ENCODE measurements at regions not wholly inside any gene's neighbourhood (a gene's known extent, or its start where the extent isn't known, plus 50 kb on each side); places are given as distances from the start of the nearest gene placed in this dataset.

DNA sequence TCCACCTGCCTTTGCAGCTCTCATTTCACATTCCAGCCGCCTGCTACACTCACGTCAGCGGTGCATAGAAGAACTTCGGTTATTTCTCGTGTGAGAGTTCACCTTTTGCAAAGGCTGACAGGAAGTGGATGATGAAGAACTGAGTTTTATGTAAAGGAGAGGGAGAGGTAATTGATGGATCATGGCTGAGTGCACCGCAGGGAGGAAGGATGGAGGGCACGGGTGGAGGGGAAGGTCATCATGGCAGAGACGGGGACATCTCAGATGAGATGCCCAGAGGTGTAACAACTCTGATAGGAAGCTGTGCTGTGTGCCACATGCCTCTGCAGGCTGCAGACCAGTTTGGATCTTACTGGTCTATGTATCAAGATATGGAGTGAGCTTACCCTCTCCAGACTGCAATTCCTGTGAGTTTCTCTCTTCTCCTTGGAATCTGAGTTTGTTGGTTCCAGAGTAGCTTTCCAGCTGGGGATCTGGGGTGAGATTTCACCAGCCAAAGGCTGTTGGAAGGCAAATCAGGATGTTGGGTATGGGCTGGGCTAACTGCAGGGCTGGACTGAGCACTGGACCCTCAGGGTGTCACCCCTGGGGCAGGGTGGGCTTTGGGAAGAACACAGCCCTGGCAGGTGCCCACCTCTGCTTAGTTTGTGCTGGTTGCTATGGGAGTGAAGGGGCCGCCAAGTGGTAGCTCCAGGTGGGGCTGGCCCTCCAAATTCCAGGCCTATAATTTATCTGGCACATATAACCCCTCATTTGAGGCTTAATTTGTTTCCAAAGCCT is 777.0 kb downstream of the KCNJ18 start:
- Histone ChIP-seq H3K27ac (no peak overlapping the region), H3K9ac (no peak overlapping the region), H4K20me1 (no peaks in the 10 kb centered on the region), H3K36me3 (no peaks in the 10 kb centered on the region), H3K4me2 (peak overlapping the region in 3 of 11 experiments; percentile 14 to 45 (median 28); a peak in 5 of 22 replicates), H3K4me3 (no peak overlapping the region), H3K4me1 (peaks cover 0 to 40% (median 17%) of the 10 kb centered on the region in 10 experiments; a peak in 14 of 20 replicates), H3K9me3 (replicated peaks in 1 of 11) (no peaks in the 10 kb centered on the region), H3K27me3 (no peaks in the 10 kb centered on the region)
- TF ChIP-seq Cebpa-rat (IDR thresholded peaks at IDR 0.05), result no peak

- Histone ChIP-seq H3K27ac (no peak overlapping the region; a peak in 1 of 22 replicates), H3K36me3 (no peaks in the 10 kb centered on the region), H3K9me3 (replicated peaks in 1 of 11) (no peaks in the 10 kb centered on the region), H3K27me3 (no peaks in the 10 kb centered on the region), H3K4me2 (peak overlapping the region in 8 of 11 experiments; percentile 44 to 68 (median 52); a peak in 13 of 22 replicates), H3K9ac (no peak overlapping the region), H3K4me3 (no peak overlapping the region), H4K20me1 (no peaks in the 10 kb centered on the region), H3K4me1 (peaks cover 0 to 40% (median 17%) of the 10 kb centered on the region in 10 experiments; a peak in 14 of 20 replicates)
- TF ChIP-seq Cebpa-rat (IDR thresholded peaks at IDR 0.05), result no peak
Observed at GRCh38 chr17:22469941-22470340, 777.6 kb downstream of the KCNJ18 start.

GRCh38 chr17:22470411-22471175 is 778.3 kb downstream of the KCNJ18 start:
- peak overlapping the region in 8 of 11 experiments; percentile 44 to 68 (median 52); a peak in 17 of 22 replicates for H3K4me2 ChIP-seq

GRCh38 chr17:22484826-22485225 is 792.5 kb downstream of the KCNJ18 start:
- Histone ChIP-seq H3K9me3 (replicated peaks in 1 of 11) (peaks cover 10 to 29% (median 17%) of the 10 kb centered on the region in 11 experiments; a peak in 21 of 22 replicates), H3K27ac (no peak overlapping the region)

More at GRCh38 chr17:22470411-22471175, 778.3 kb downstream of the KCNJ18 start:
- peaks cover 0 to 40% (median 17%) of the 10 kb centered on the region in 10 experiments; a peak in 14 of 20 replicates for H3K4me1 ChIP-seq
- H3K9me3 ChIP-seq (replicated peaks in 1 of 11), result no peaks in the 10 kb centered on the region
- no peaks in the 10 kb centered on the region for H3K27me3 ChIP-seq
- no peak overlapping the region for H3K4me3 ChIP-seq
- H3K9ac ChIP-seq, result no peak overlapping the region
- H3K36me3 ChIP-seq, result no peaks in the 10 kb centered on the region
- H3K27ac ChIP-seq, result no peak overlapping the region; a peak in 1 of 22 replicates
- TF ChIP-seq Cebpa-rat (IDR thresholded peaks at IDR 0.05), result no peak
- no peaks in the 10 kb centered on the region for H4K20me1 ChIP-seq

DNA sequence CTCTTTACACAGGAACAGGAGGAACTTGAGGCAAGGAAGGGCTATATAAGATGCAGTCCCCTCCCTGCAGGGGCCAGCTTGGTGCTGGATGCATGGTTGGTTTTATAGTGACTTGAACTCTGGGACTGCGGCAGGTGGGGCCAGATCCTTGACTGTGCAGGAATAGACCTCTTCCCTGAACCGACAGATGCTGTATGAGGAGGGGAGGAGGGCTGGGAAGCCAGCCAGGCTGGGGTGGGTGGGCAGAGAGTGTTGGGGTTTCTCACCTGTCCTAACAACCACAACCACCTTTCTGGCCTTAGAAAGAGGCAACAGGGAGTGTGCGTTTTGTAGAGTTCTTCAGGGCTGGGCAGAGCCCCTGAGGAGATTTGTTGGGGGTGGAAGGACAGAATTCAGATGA is 798.1 kb downstream of the KCNJ18 start:
- H3K9me3 ChIP-seq (replicated peaks in 1 of 11), result peaks cover 10 to 29% (median 17%) of the 10 kb centered on the region in 11 experiments; a peak in 21 of 22 replicates
- no peak for TF ChIP-seq Cebpa-rat (IDR thresholded peaks at IDR 0.05)
- no peak overlapping the region for H3K9ac ChIP-seq

More at GRCh38 chr17:22484826-22485225, 792.5 kb downstream of the KCNJ18 start:
- H3K4me2 ChIP-seq, result no peak overlapping the region
- H4K20me1 ChIP-seq, result no peaks in the 10 kb centered on the region
- H3K27me3 ChIP-seq, result no peaks in the 10 kb centered on the region
- H3K9ac ChIP-seq, result no peak overlapping the region
- H3K36me3 ChIP-seq, result no peaks in the 10 kb centered on the region
- no peak for TF ChIP-seq Cebpa-rat (IDR thresholded peaks at IDR 0.05)
- H3K4me3 ChIP-seq, result no peak overlapping the region
- no peaks in the 10 kb centered on the region for H3K4me1 ChIP-seq

GRCh38 chr17:22492331-22492730 is 800.0 kb downstream of the KCNJ18 start:
- Histone ChIP-seq H3K27me3 (no peaks in the 10 kb centered on the region), H4K20me1 (no peaks in the 10 kb centered on the region), H3K9me3 (replicated peaks in 1 of 11) (peaks cover 3 to 13% (median 8%) of the 10 kb centered on the region in 11 experiments; a peak in 21 of 22 replicates), H3K36me3 (no peaks in the 10 kb centered on the region), H3K4me2 (no peak overlapping the region), H3K27ac (no peak overlapping the region), H3K4me3 (no peak overlapping the region), H3K9ac (no peak overlapping the region), H3K4me1 (no peaks in the 10 kb centered on the region)
- TF ChIP-seq Cebpa-rat (IDR thresholded peaks at IDR 0.05), result no peak

More for the DNA sequence above, 798.1 kb downstream of the KCNJ18 start:
- no peaks in the 10 kb centered on the region for H4K20me1 ChIP-seq
- no peaks in the 10 kb centered on the region for H3K36me3 ChIP-seq
- H3K27ac ChIP-seq, result no peak overlapping the region
- H3K4me2 ChIP-seq, result no peak overlapping the region
- no peak overlapping the region for H3K4me3 ChIP-seq
- no peaks in the 10 kb centered on the region for H3K4me1 ChIP-seq
- H3K27me3 ChIP-seq, result no peaks in the 10 kb centered on the region

DNA sequence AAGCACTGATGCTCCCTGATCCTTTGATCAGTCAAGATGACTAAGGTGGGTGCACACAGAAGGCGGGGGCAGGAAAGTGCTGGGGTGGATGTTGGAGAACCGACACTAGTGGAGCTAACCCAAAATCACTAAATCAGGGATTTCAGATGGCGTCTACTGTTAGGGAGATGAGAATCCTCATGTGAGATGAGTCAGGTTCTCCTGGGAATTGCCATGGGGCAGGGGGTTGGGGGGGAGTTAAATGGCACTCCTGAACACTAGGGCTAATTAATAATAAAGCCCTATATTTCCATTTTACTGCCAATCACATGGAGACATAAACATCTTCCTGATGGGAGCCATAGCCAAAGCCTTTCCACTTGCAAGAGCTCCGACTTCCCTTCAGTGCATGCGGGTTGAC is 804.1 kb downstream of the KCNJ18 start:
- H3K27me3 ChIP-seq, result no peaks in the 10 kb centered on the region
- no peaks in the 10 kb centered on the region for H3K4me1 ChIP-seq
- H3K4me3 ChIP-seq, result no peak overlapping the region
- H3K4me2 ChIP-seq, result no peak overlapping the region
- H3K9me3 ChIP-seq (replicated peaks in 1 of 11), result peaks cover 0 to 6% (median 0%) of the 10 kb centered on the region in 11 experiments; a peak in 3 of 22 replicates
- H3K27ac ChIP-seq, result no peak overlapping the region
- no peaks in the 10 kb centered on the region for H4K20me1 ChIP-seq
- no peak for TF ChIP-seq Cebpa-rat (IDR thresholded peaks at IDR 0.05)
- H3K36me3 ChIP-seq, result no peaks in the 10 kb centered on the region
- no peak overlapping the region for H3K9ac ChIP-seq

DNA sequence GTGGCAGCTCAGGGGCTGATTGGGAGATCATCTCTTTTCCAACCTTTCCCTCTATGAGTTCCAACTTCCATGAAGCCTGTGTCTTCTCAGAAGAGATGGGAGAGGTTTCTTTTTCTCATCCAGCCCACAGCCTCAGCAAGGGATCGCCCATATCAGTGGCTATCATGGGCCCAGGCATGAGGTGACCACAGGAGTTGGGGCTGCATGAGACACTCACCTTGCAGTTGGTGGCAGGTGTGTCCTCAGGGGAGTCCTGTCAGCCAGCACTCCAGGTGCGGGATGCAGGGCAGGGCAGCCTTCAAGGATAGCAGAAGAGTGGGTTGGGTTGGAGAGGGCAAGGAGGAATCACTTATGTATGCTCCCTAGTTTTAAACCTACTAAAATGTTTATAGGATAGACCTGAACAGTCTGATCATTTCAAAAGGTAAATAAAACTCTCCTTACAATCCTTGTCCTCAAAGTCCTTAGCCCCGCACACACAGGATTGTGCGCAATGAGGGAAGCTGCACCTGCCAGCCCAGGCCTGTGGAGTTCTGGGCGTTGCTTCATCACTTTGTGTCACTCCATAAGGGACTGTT is 811.1 kb downstream of the KCNJ18 start:
- Histone ChIP-seq H3K9ac (no peak overlapping the region), H3K4me3 (no peak overlapping the region), H4K20me1 (no peaks in the 10 kb centered on the region), H3K27me3 (no peaks in the 10 kb centered on the region), H3K27ac (no peak overlapping the region), H3K36me3 (no peaks in the 10 kb centered on the region), H3K4me1 (peaks cover 0 to 6% (median 0%) of the 10 kb centered on the region in 10 experiments; a peak in 3 of 20 replicates), H3K9me3 (replicated peaks in 1 of 11) (peaks cover 9 to 27% (median 15%) of the 10 kb centered on the region in 11 experiments; a peak in 20 of 22 replicates), H3K4me2 (no peak overlapping the region)
- no peak for TF ChIP-seq Cebpa-rat (IDR thresholded peaks at IDR 0.05)

GRCh38 chr17:22505660-22506059 is 813.3 kb downstream of the KCNJ18 start:
- Histone ChIP-seq H3K27ac (no peak overlapping the region), H3K27me3 (no peaks in the 10 kb centered on the region), H4K20me1 (no peaks in the 10 kb centered on the region), H3K9me3 (replicated peaks in 1 of 11) (peaks cover 9 to 27% (median 15%) of the 10 kb centered on the region in 11 experiments; a peak in 20 of 22 replicates), H3K9ac (no peak overlapping the region), H3K4me3 (no peak overlapping the region), H3K4me1 (peaks cover 0 to 6% (median 0%) of the 10 kb centered on the region in 10 experiments; a peak in 3 of 20 replicates), H3K36me3 (no peaks in the 10 kb centered on the region), H3K4me2 (no peak overlapping the region)
- TF ChIP-seq Cebpa-rat (IDR thresholded peaks at IDR 0.05), result no peak

Data from BLaER1 treated with 17β-estradiol and CSF1 and Interleukin-3, amounts not matched to agents 10 nM and 100 nM (cell line).